Endothelial cell of umbilical vein (primary cell): ENCODE measurements at regions not wholly inside any gene's neighbourhood (a gene's known extent, or its start where the extent isn't known, plus 50 kb on each side); places are given as distances from the start of the nearest gene placed in this dataset.

Experiments
- BruUV-seq: library from RNA; stranded (reverse); fragments of 400-500 nt; replicated peaks from 2 replicates; lab custom pipeline; 2021; lab: Mats Ljungman, UMichigan
- CTCF ChIA-PET: fragments of 300-600, 350-600 bp; sonication (Branson Sonifier 250); formaldehyde crosslinking; loops from one replicate; lab custom pipeline; 2021; ENCODE audit warnings: antibody characterized with exemption, inconsistent platforms; lab: Charles Lee
- POLR2A ChIA-PET: fragments of 300-600, 350-600 bp; sonication (Branson Sonifier 250); formaldehyde crosslinking; loops from one replicate; lab custom pipeline; 2021; ENCODE audit warnings: antibody characterized with exemption, inconsistent platforms; lab: Charles Lee
- DNase-seq: peaks from one replicate; pipeline ENCODE4 v3.0.0-alpha.2; 2011; ENCODE audit warnings: low read depth, low spot score
- FAIRE-seq: peaks from 2 replicates; lab custom pipeline; 2011; peaks lifted over from hg19 to GRCh38; lab: Jason Lieb, UNC
- H2AFZ ChIP-seq: 2 replicates; pipeline ENCODE4 v1.6.0; 2012; ENCODE audit warnings: low read depth, low read length, control low read depth, inconsistent platforms
- H3K27ac ChIP-seq: 2 replicates; pipeline ENCODE4 v1.5.1; 2011; ENCODE audit warnings: low read depth, mild to moderate bottlenecking, control low read depth, low read length, moderate library complexity; ENCODE audit not compliant: insufficient read depth
- H3K27me3 ChIP-seq, 2 experiments: 2 replicates each; pipeline versions ENCODE4 v1.6.0 to v1.6.1; 2011; ENCODE audit warnings: low read length in 2 of 2, mixed read lengths in 1 of 2; ENCODE audit not compliant: control insufficient read depth in 2 of 2, insufficient read depth in 2 of 2
- H3K36me3 ChIP-seq, 2 experiments: 2 replicates in 1 of 2; 3 replicates in 1 of 2; pipeline ENCODE4 v1.5.1; 2011; ENCODE audit warnings: low read length in 2 of 2, mild to moderate bottlenecking in 1 of 2, moderate library complexity in 1 of 2; ENCODE audit not compliant: control insufficient read depth in 2 of 2, insufficient read depth in 2 of 2; ENCODE audit errors: extremely low read depth in 1 of 2
- H3K4me1 ChIP-seq: 3 replicates; pipeline ENCODE4 v1.5.1; 2011; ENCODE audit warnings: mild to moderate bottlenecking, low read length; ENCODE audit not compliant: control insufficient read depth, insufficient read depth; ENCODE audit errors: extremely low read depth
- H3K4me2 ChIP-seq: 2 replicates; pipeline ENCODE4 v1.6.1; 2011; ENCODE audit warnings: low read length, control low read depth, mixed read lengths; ENCODE audit not compliant: insufficient read depth
- H3K4me3 ChIP-seq, 3 experiments: fragments of 200-600 bp in 1 of 3; sonication (generic), shearing (Covaris generic) in 1 of 3; replicated peaks in 1 of 3; 2 replicates each; pipeline ENCODE4 v1.5.1; 2011 to 2016; ENCODE audit warnings: control low read depth in 3 of 3, low read length in 3 of 3, mild to moderate bottlenecking in 2 of 3, inconsistent platforms in 1 of 3, low read depth in 1 of 3, moderate library complexity in 1 of 3; ENCODE audit not compliant: insufficient read depth in 1 of 3
- H3K79me2 ChIP-seq: 2 replicates; pipeline ENCODE4 v1.6.0; 2012; ENCODE audit warnings: low read length, inconsistent platforms; ENCODE audit not compliant: control insufficient read depth, insufficient read depth
- H3K9ac ChIP-seq: replicated peaks from 2 replicates; pipeline ENCODE3; 2011; ENCODE audit warnings: low read length, control low read depth; ENCODE audit not compliant: insufficient read depth; ENCODE audit errors: extremely low read depth
- H3K9me1 ChIP-seq: replicated peaks from 3 replicates; pipeline ENCODE4 v1.6.0; 2011; ENCODE audit warnings: mild to moderate bottlenecking, low read length; ENCODE audit not compliant: control insufficient read depth, insufficient read depth; ENCODE audit errors: extremely low read depth
- H3K9me3 ChIP-seq: replicated peaks from 2 replicates; pipeline ENCODE4 v1.5.1; 2012; ENCODE audit warnings: low read length, inconsistent platforms; ENCODE audit not compliant: control insufficient read depth, insufficient read depth
- H4K20me1 ChIP-seq: replicated peaks from 2 replicates; pipeline ENCODE3; 2011; ENCODE audit warnings: mild to moderate bottlenecking, low read length; ENCODE audit not compliant: control insufficient read depth, insufficient read depth; ENCODE audit errors: extremely low read depth
- CTCF ChIP-seq, 2 donors: IDR thresholded peaks; 1 replicate in 1 of 2; 2 replicates in 1 of 2; pipeline ENCODE4 v1.5.1; 2011; ENCODE audit warnings: low read length in 2 of 2, mild to moderate bottlenecking in 2 of 2, moderate library complexity in 2 of 2, control low read depth in 1 of 2, inconsistent platforms in 1 of 2, low read depth in 1 of 2; ENCODE audit not compliant: insufficient read depth in 1 of 2; ENCODE audit errors: extremely low read depth in 1 of 2
- EZH2 ChIP-seq: IDR thresholded peaks from 2 replicates; pipeline ENCODE4 v1.6.1; 2012; ENCODE audit warnings: borderline replicate concordance, low read depth, mild to moderate bottlenecking, moderate library complexity, low read length, inconsistent platforms; ENCODE audit not compliant: severe bottlenecking
- FOS ChIP-seq: IDR thresholded peaks from 2 replicates; pipeline ENCODE4 v1.6.1; 2011; ENCODE audit warnings: mild to moderate bottlenecking, low read length, moderate library complexity, borderline replicate concordance; ENCODE audit not compliant: insufficient read depth
- GATA2 ChIP-seq: IDR thresholded peaks from 2 replicates; pipeline ENCODE4 v1.7.0; 2011; ENCODE audit warnings: low read depth, mild to moderate bottlenecking, moderate library complexity, mixed read lengths, low read length; ENCODE audit not compliant: insufficient read length, insufficient read depth
- JUN ChIP-seq: IDR thresholded peaks from 2 replicates; pipeline ENCODE4 v1.6.1; 2011; ENCODE audit warnings: borderline replicate concordance, low read depth; ENCODE audit not compliant: insufficient read length, insufficient read depth
- MAX ChIP-seq: IDR thresholded peaks from 2 replicates; pipeline ENCODE4 v1.6.1; 2011; ENCODE audit not compliant: insufficient read depth, insufficient read length
- MYC ChIP-seq: IDR thresholded peaks from one replicate; pipeline ENCODE4 v1.6.1; 2011; ENCODE audit warnings: mild to moderate bottlenecking, low read depth, low read length
- POLR2A ChIP-seq: IDR thresholded peaks from 2 replicates; pipeline ENCODE4 v1.6.1; 2012; ENCODE audit warnings: low read depth, mild to moderate bottlenecking, control low read depth, low read length
- POLR2AphosphoS5 ChIP-seq: IDR thresholded peaks from 2 replicates; pipeline ENCODE4 v1.6.1; 2012; ENCODE audit warnings: low read depth, mild to moderate bottlenecking, control low read depth, low read length, moderate library complexity; ENCODE audit not compliant: insufficient read depth
- dilution Hi-C: fragments of 300-500 bp; cut with MboI; formaldehyde crosslinking; loops from one replicate; pipeline ENCODE4 v1.15.0; 2019; ENCODE audit warnings: low sequenced_read_pairs; ENCODE audit not compliant: extremely low pct_ligation_motif_present
- intact Hi-C: fragments of 100-400 bp; cut with micrococcal nuclease; formaldehyde crosslinking; loops from one replicate; pipeline ENCODE4 v1.10.0; 2022

- intact Hi-C loops = no loop called here
- H4K20me1 ChIP-seq = no peaks in the 10 kb centered on the region
- no peak for DNase-seq
- H3K36me3 ChIP-seq = no peaks in the 10 kb centered on the region
- H3K4me3 ChIP-seq = no peak overlapping the region
- no peak for FAIRE-seq
- no peak overlapping the region for H3K9ac ChIP-seq
- POLR2A ChIA-PET = no interaction called here
- no TSS peak for BruUV-seq
- no peaks in the 10 kb centered on the region for H3K9me1 ChIP-seq
- H3K9me3 ChIP-seq = peaks cover 2% of the 10 kb centered on the region
- H3K4me1 ChIP-seq = no peaks in the 10 kb centered on the region
- no peaks in the 10 kb centered on the region for H3K79me2 ChIP-seq
- dilution Hi-C loops = no loop called here
- H3K27me3 ChIP-seq = no peaks in the 10 kb centered on the region
- CTCF ChIA-PET = no interaction called here
- no peak overlapping the region for H3K27ac ChIP-seq
- TF ChIP-seq MYC (no peak), JUN (no peak), FOS (no peak), POLR2A (no peak), CTCF (IDR thresholded peaks at IDR 0.05; ENCODE audit: extremely low read depth in 1 of 2, insufficient read depth in 1 of 2, low read depth in 1 of 2, low read length in 2 of 2) (no peak), POLR2AphosphoS5 (no peak), MAX (no peak), GATA2 (no peak), EZH2 (no peak)
- no peak overlapping the region for H2AFZ ChIP-seq
- H3K4me2 ChIP-seq = no peak overlapping the region
Measured at GRCh38 chr4:23149815-23150214, 457.1 kb downstream of the GBA3 start.
